ENCODE measurements at regions not wholly inside any gene's neighbourhood (a gene's known extent, or its start where the extent isn't known, plus 50 kb on each side); places are given as distances from the start of the nearest gene placed in this dataset.

- no peaks in the 10 kb centered on the region for H3K36me3 ChIP-seq (ENCODE audit: insufficient read depth, low read length)
- no peaks in the 10 kb centered on the region for H3K4me1 ChIP-seq (ENCODE audit: insufficient read depth, low read length)
These were observed 1136.9 kb downstream of the BRD1 start for GRCh38 chr22:48690583-48691317.

GRCh38 chr22:48689206-48689605, 1138.5 kb downstream of the BRD1 start:
- no peaks in the 10 kb centered on the region for H3K4me1 ChIP-seq (ENCODE audit: insufficient read depth, low read length)
- H3K27me3 ChIP-seq (ENCODE audit: insufficient read depth, low read length) = no peaks in the 10 kb centered on the region
- H3K9me3 ChIP-seq (ENCODE audit: low read length) = no peaks in the 10 kb centered on the region
- H2AFZ ChIP-seq (ENCODE audit: low read depth, low read length) = no peak overlapping the region
- no peak overlapping the region for H3K4me3 ChIP-seq (ENCODE audit: low read length)
- no peaks in the 10 kb centered on the region for H3K36me3 ChIP-seq (ENCODE audit: insufficient read depth, low read length)

More at GRCh38 chr22:48690583-48691317, 1136.9 kb downstream of the BRD1 start:
- no peaks in the 10 kb centered on the region for H3K9me3 ChIP-seq (ENCODE audit: low read length)
- no peaks in the 10 kb centered on the region for H3K27me3 ChIP-seq (ENCODE audit: insufficient read depth, low read length)
- no peak overlapping the region for H3K4me3 ChIP-seq (ENCODE audit: low read length)
- no peak overlapping the region for H2AFZ ChIP-seq (ENCODE audit: low read depth, low read length)

GRCh38 chr22:48688366-48688765, 1139.3 kb downstream of the BRD1 start:
- Histone ChIP-seq H3K9me3 (ENCODE audit: low read length) (no peaks in the 10 kb centered on the region), H2AFZ (ENCODE audit: low read depth, low read length) (no peak overlapping the region), H3K27me3 (ENCODE audit: insufficient read depth, low read length) (no peaks in the 10 kb centered on the region), H3K4me1 (ENCODE audit: insufficient read depth, low read length) (no peaks in the 10 kb centered on the region), H3K4me3 (ENCODE audit: low read length) (no peak overlapping the region), H3K36me3 (ENCODE audit: insufficient read depth, low read length) (no peaks in the 10 kb centered on the region)

GRCh38 chr22:48687606-48688005, 1140.1 kb downstream of the BRD1 start:
- Histone ChIP-seq H3K4me3 (ENCODE audit: low read length) (no peak overlapping the region), H3K4me1 (ENCODE audit: insufficient read depth, low read length) (peaks cover 2% of the 10 kb centered on the region), H3K36me3 (ENCODE audit: insufficient read depth, low read length) (no peaks in the 10 kb centered on the region), H2AFZ (ENCODE audit: low read depth, low read length) (no peak overlapping the region), H3K9me3 (ENCODE audit: low read length) (no peaks in the 10 kb centered on the region), H3K27me3 (ENCODE audit: insufficient read depth, low read length) (no peaks in the 10 kb centered on the region)

GRCh38 chr22:48686694-48687302, 1140.9 kb downstream of the BRD1 start:
- no peak overlapping the region for H2AFZ ChIP-seq (ENCODE audit: low read depth, low read length)

GRCh38 chr22:48685767-48686166, 1141.9 kb downstream of the BRD1 start:
- H3K9me3 ChIP-seq (ENCODE audit: low read length) = no peaks in the 10 kb centered on the region
- H3K36me3 ChIP-seq (ENCODE audit: insufficient read depth, low read length) = no peaks in the 10 kb centered on the region
- no peak overlapping the region for H3K4me3 ChIP-seq (ENCODE audit: low read length)
- peaks cover 6% of the 10 kb centered on the region for H3K4me1 ChIP-seq (ENCODE audit: insufficient read depth, low read length)
- H3K27me3 ChIP-seq (ENCODE audit: insufficient read depth, low read length) = no peaks in the 10 kb centered on the region
- H2AFZ ChIP-seq (ENCODE audit: low read depth, low read length) = no peak overlapping the region

More at GRCh38 chr22:48686694-48687302, 1140.9 kb downstream of the BRD1 start:
- H3K27me3 ChIP-seq (ENCODE audit: insufficient read depth, low read length) = no peaks in the 10 kb centered on the region
- no peak overlapping the region for H3K4me3 ChIP-seq (ENCODE audit: low read length)
- H3K36me3 ChIP-seq (ENCODE audit: insufficient read depth, low read length) = no peaks in the 10 kb centered on the region
- no peaks in the 10 kb centered on the region for H3K9me3 ChIP-seq (ENCODE audit: low read length)
- peaks cover 6% of the 10 kb centered on the region for H3K4me1 ChIP-seq (ENCODE audit: insufficient read depth, low read length)

GRCh38 chr22:48683640-48684039, 1144.0 kb downstream of the BRD1 start:
- no peak overlapping the region for H3K4me3 ChIP-seq (ENCODE audit: low read length)
- no peaks in the 10 kb centered on the region for H3K27me3 ChIP-seq (ENCODE audit: insufficient read depth, low read length)
- no peak overlapping the region for H2AFZ ChIP-seq (ENCODE audit: low read depth, low read length)
- no peaks in the 10 kb centered on the region for H3K9me3 ChIP-seq (ENCODE audit: low read length)
- no peaks in the 10 kb centered on the region for H3K36me3 ChIP-seq (ENCODE audit: insufficient read depth, low read length)
- H3K4me1 ChIP-seq (ENCODE audit: insufficient read depth, low read length) = peaks cover 6% of the 10 kb centered on the region

- H3K9me3 ChIP-seq (ENCODE audit: low read length) = peaks cover 1% of the 10 kb centered on the region
- no peaks in the 10 kb centered on the region for H3K36me3 ChIP-seq (ENCODE audit: insufficient read depth, low read length)
- peaks cover 6% of the 10 kb centered on the region for H3K4me1 ChIP-seq (ENCODE audit: insufficient read depth, low read length)
- H3K27me3 ChIP-seq (ENCODE audit: insufficient read depth, low read length) = no peaks in the 10 kb centered on the region
- no peak overlapping the region for H3K4me3 ChIP-seq (ENCODE audit: low read length)
- H2AFZ ChIP-seq (ENCODE audit: low read depth, low read length) = no peak overlapping the region
These were observed 1145.2 kb downstream of the BRD1 start for GRCh38 chr22:48682504-48682903.

- peaks cover 1% of the 10 kb centered on the region for H3K9me3 ChIP-seq (ENCODE audit: low read length)
- no peak overlapping the region for H2AFZ ChIP-seq (ENCODE audit: low read depth, low read length)
- no peaks in the 10 kb centered on the region for H3K36me3 ChIP-seq (ENCODE audit: insufficient read depth, low read length)
- no peaks in the 10 kb centered on the region for H3K27me3 ChIP-seq (ENCODE audit: insufficient read depth, low read length)
- H3K4me3 ChIP-seq (ENCODE audit: low read length) = no peak overlapping the region
- H3K4me1 ChIP-seq (ENCODE audit: insufficient read depth, low read length) = peaks cover 6% of the 10 kb centered on the region
These were observed 1147.1 kb downstream of the BRD1 start for GRCh38 chr22:48680601-48681000.

- Histone ChIP-seq H3K4me1 (ENCODE audit: insufficient read depth, low read length) (peaks cover 6% of the 10 kb centered on the region), H3K4me3 (ENCODE audit: low read length) (no peak overlapping the region), H3K27me3 (ENCODE audit: insufficient read depth, low read length) (no peaks in the 10 kb centered on the region), H3K9me3 (ENCODE audit: low read length) (peaks cover 1% of the 10 kb centered on the region), H2AFZ (ENCODE audit: low read depth, low read length) (no peak overlapping the region), H3K36me3 (ENCODE audit: insufficient read depth, low read length) (no peaks in the 10 kb centered on the region)
These were observed 1147.8 kb downstream of the BRD1 start for GRCh38 chr22:48679656-48680555.

- H3K4me3 ChIP-seq (ENCODE audit: low read length) = no peak overlapping the region
- H3K27me3 ChIP-seq (ENCODE audit: insufficient read depth, low read length) = no peaks in the 10 kb centered on the region
- H3K9me3 ChIP-seq (ENCODE audit: low read length) = peaks cover 1% of the 10 kb centered on the region
- H2AFZ ChIP-seq (ENCODE audit: low read depth, low read length) = no peak overlapping the region
- no peaks in the 10 kb centered on the region for H3K36me3 ChIP-seq (ENCODE audit: insufficient read depth, low read length)
- peaks cover 6% of the 10 kb centered on the region for H3K4me1 ChIP-seq (ENCODE audit: insufficient read depth, low read length)
These were observed 1149.2 kb downstream of the BRD1 start for GRCh38 chr22:48678171-48679135.

- no peak overlapping the region for H2AFZ ChIP-seq (ENCODE audit: low read depth, low read length)
- peaks cover 3% of the 10 kb centered on the region for H3K9me3 ChIP-seq (ENCODE audit: low read length)
- no peak overlapping the region for H3K4me3 ChIP-seq (ENCODE audit: low read length)
- no peaks in the 10 kb centered on the region for H3K36me3 ChIP-seq (ENCODE audit: insufficient read depth, low read length)
- H3K27me3 ChIP-seq (ENCODE audit: insufficient read depth, low read length) = no peaks in the 10 kb centered on the region
- peaks cover 3% of the 10 kb centered on the region for H3K4me1 ChIP-seq (ENCODE audit: insufficient read depth, low read length)
These were observed 1150.1 kb downstream of the BRD1 start for GRCh38 chr22:48677621-48678020.

Measured in neuron (in vitro differentiated cells).